ENCODE measurements at regions not wholly inside any gene's neighbourhood (a gene's known extent, or its start where the extent isn't known, plus 50 kb on each side); places are given as distances from the start of the nearest gene placed in this dataset.

GRCh38 chr15:60161704-60162103, 157.6 kb downstream of the FOXB1 start:
- no peak for TF ChIP-seq CTCF (conservative IDR thresholded peaks at IDR 0.05)
- no peak for TF ChIP-seq ZFX (IDR thresholded peaks at IDR 0.05)

All from C4-2B (cell line).